HL-60 (cell line): ENCODE measurements at regions not wholly inside any gene's neighbourhood (a gene's known extent, or its start where the extent isn't known, plus 50 kb on each side); places are given as distances from the start of the nearest gene placed in this dataset.

ENCODE experiments used
- DNase-seq, 2 experiments: peaks; one replicate each; pipeline ENCODE4 v3.0.0-alpha.2; 2010 to 2020; ENCODE audit warnings: low read depth in 1 of 2, low spot score in 1 of 2
- H3K27ac ChIP-seq: fragments of 250-450 bp; sonication (Bioruptor Pico); replicated peaks from 2 replicates; pipeline ENCODE4 v1.5.1; 2020; ENCODE audit warnings: mild to moderate bottlenecking, moderate library complexity
- H3K27me3 ChIP-seq: fragments of 250-450 bp; sonication (Bioruptor Pico); 2 replicates; pipeline ENCODE4 v1.5.1; 2021; ENCODE audit warnings: mild to moderate bottlenecking, moderate library complexity; ENCODE audit not compliant: insufficient read depth, poor library complexity, severe bottlenecking
- H3K4me3 ChIP-seq: replicated peaks from 2 replicates; pipeline ENCODE4 v1.5.1; 2011; ENCODE audit warnings: mild to moderate bottlenecking, control low read depth, low read length; ENCODE audit not compliant: insufficient read depth
- CTCF ChIP-seq: IDR thresholded peaks from one replicate; pipeline ENCODE4 v1.5.1; 2011; ENCODE audit warnings: low read length, control low read depth, inconsistent platforms; ENCODE audit not compliant: insufficient read depth
- GABPA ChIP-seq: IDR thresholded peaks from 2 replicates; pipeline ENCODE4 v1.6.1; 2012; ENCODE audit warnings: low read depth
- POLR2AphosphoS5 ChIP-seq: IDR thresholded peaks from 2 replicates; pipeline ENCODE4 v1.6.1; 2012; ENCODE audit warnings: low read depth
- REST ChIP-seq: IDR thresholded peaks from 2 replicates; pipeline ENCODE4 v1.6.1; 2012; ENCODE audit warnings: low read depth; ENCODE audit not compliant: insufficient replicate concordance
- SPI1 ChIP-seq: IDR thresholded peaks from 2 replicates; pipeline ENCODE4 v1.6.1; 2012; ENCODE audit warnings: low read depth, mild to moderate bottlenecking, borderline replicate concordance

GRCh38 chrX:145613894-145614293, 203.7 kb upstream of the SLITRK2 start:
- TF ChIP-seq REST, result no peak
- TF ChIP-seq CTCF, result no peak
- TF ChIP-seq POLR2AphosphoS5, result no peak

GRCh38 chrX:145620666-145621065, 197.0 kb upstream of the SLITRK2 start:
- no peak for DNase-seq

More at GRCh38 chrX:145613894-145614293, 203.7 kb upstream of the SLITRK2 start:
- DNase-seq, result no peak
- H3K4me3 ChIP-seq, result no peak overlapping the region
- no peaks in the 10 kb centered on the region for H3K27me3 ChIP-seq
- no peak overlapping the region for H3K27ac ChIP-seq

GRCh38 chrX:145623453-145623852, 194.2 kb upstream of the SLITRK2 start:
- TF ChIP-seq SPI1, result no peak
- TF ChIP-seq GABPA, result no peak
- TF ChIP-seq CTCF, result no peak
- TF ChIP-seq REST, result no peak
- TF ChIP-seq POLR2AphosphoS5, result no peak
- H3K27me3 ChIP-seq, result no peaks in the 10 kb centered on the region
- H3K4me3 ChIP-seq, result no peak overlapping the region
- DNase-seq, result no peak
- H3K27ac ChIP-seq, result no peak overlapping the region

More at GRCh38 chrX:145620666-145621065, 197.0 kb upstream of the SLITRK2 start:
- no peak overlapping the region for H3K27ac ChIP-seq
- TF ChIP-seq CTCF, result no peak
- TF ChIP-seq POLR2AphosphoS5, result no peak
- no peak for TF ChIP-seq SPI1
- TF ChIP-seq GABPA, result no peak
- no peak for TF ChIP-seq REST
- no peaks in the 10 kb centered on the region for H3K27me3 ChIP-seq
- no peak overlapping the region for H3K4me3 ChIP-seq
